Motor neuron (in vitro differentiated cells): ENCODE measurements at regions not wholly inside any gene's neighbourhood (a gene's known extent, or its start where the extent isn't known, plus 50 kb on each side); places are given as distances from the start of the nearest gene placed in this dataset.
A peak's percentile ranks its signal among the peaks of the same experiment; 100 is the strongest.

Experiments used
- ATAC-seq, 8 experiments: fragments of 200-7000 bp; cut with Tn5 transposase; replicated peaks in 6 of 8; 2 replicates each; pipeline ENCODE4 v1.8.0; 2021; ENCODE audit warnings: mild to moderate bottlenecking in 8 of 8, moderate library complexity in 8 of 8
- H3K27ac ChIP-seq, 2 donors: fragments of 250-450 bp; sonication (Bioruptor Pico); 2 replicates each; pipeline ENCODE4 v1.9.0; 2021; ENCODE audit warnings: antibody characterized with exemption in 2 of 2, mild to moderate bottlenecking in 2 of 2, moderate library complexity in 1 of 2
- H3K4me1 ChIP-seq, 2 donors: fragments of 250-450 bp; sonication (Bioruptor Pico); replicated peaks in 1 of 2; 2 replicates each; pipeline ENCODE4 v1.6.1; 2021; ENCODE audit warnings: antibody characterized with exemption in 2 of 2, mild to moderate bottlenecking in 2 of 2, moderate library complexity in 1 of 2
- H3K4me3 ChIP-seq, 5 donors: fragments of 250-450 bp; sonication (Bioruptor Pico); 2 replicates each; pipeline ENCODE4 v1.9.0; 2021; ENCODE audit warnings: antibody characterized with exemption in 5 of 5, mild to moderate bottlenecking in 5 of 5, moderate library complexity in 4 of 5
- WGBS, 10 experiments: fragments of 450-650 bp; shearing (Covaris generic); methylation state at CpG; one replicate each; pipeline ENCODE4 v1.0.0; 2022; 5-methylcytosine and 5-hydroxymethylcytosine counted together
- in situ Hi-C, 9 experiments: fragments of 400-800 bp; cut with MboI; loops; one replicate each; pipeline ENCODE4 v1.15.0; 2021; ENCODE audit warnings: low sequenced_read_pairs in 9 of 9, low pct_unique_long_range_greater_than_20kb in 2 of 9; ENCODE audit not compliant: unreplicated experiment in 9 of 9

DNA sequence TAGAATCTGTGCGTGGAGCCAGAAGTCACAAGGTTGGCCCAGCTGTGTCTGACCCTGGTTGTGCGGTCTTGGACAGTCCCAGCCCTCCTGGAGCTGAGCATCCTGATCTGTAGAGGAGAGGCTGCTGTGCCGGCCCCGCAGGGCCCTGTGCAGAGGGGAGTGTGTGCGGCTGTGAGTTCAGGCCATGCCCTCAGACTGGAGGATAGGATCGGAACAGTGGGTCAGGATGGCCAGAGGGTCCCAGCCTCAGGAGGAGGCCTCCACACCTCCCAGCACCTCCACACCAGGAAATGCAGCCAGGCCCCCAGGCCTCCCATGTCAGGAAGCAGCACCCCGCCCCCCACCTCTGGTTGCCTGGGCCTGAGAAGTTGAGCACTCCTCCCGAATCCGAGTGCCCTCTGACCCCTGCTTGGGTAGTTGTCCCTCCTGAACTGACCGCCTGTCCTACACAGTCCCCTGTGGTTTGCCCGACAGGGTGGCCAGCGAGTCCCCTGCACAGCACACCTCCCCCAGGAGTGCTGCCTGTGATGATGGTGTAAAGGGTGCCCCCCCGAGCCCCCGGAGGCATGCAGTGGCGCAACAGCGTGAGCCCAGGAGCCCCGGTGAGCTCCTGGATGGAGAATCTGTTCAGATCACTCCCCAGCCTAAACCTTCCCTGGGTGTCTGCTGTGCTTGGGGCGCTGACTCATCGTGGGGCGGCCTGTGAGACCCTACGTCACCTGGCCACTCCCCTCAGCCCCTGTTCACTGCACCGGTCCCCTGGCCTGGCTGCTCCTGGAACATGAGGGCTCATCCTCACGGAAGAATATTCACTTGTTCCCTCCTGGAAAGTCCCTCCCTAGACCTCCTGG, 285.2 kb downstream of the SEC14L1 start:
- Histone ChIP-seq H3K27ac (peak overlapping the region in 1 of 2 donors; percentile 80), H3K4me3 (no peak overlapping the region), H3K4me1 (peaks cover 33 to 62% of the 10 kb centered on the region in 2 donors)
- peak; percentile 9 to 70 (median 43) for ATAC-seq
- WGBS, 10 experiments, result 0 to 75% (median 35%) methylated on average over 1 to 6 of the region's 23 CpGs; no CpG with 5 or more reads in 5 of the 10 experiments
- in situ Hi-C loops, result no loop called here

- in situ Hi-C loops, result no loop called here
- WGBS, 10 experiments, result 16 to 100% (median 89%) methylated on average over 1 to 6 of the region's 11 CpGs; no CpG with 5 or more reads in 3 of the 10 experiments
- no peak for ATAC-seq
- Histone ChIP-seq H3K4me3 (no peak overlapping the region), H3K4me1 (peaks cover 28 to 54% of the 10 kb centered on the region in 2 donors), H3K27ac (peak overlapping the region in 1 of 2 donors; percentile 80)
These were observed 286.1 kb downstream of the SEC14L1 start for GRCh38 chr17:77426676-77427386.

GRCh38 chr17:77427391-77427991, 286.7 kb downstream of the SEC14L1 start:
- 0 to 86% (median 37%) methylated on average over 2 to 9 of the region's 14 CpGs; no CpG with 5 or more reads in 6 of the 10 experiments for WGBS, 10 experiments
- peaks cover 29 to 55% of the 10 kb centered on the region in 2 donors for H3K4me1 ChIP-seq
- peak overlapping the region in 1 of 2 donors; percentile 16 for H3K27ac ChIP-seq
- ATAC-seq, result peak in 7 of 8 experiments; percentile 5 to 28 (median 11)
- no peak overlapping the region for H3K4me3 ChIP-seq
- in situ Hi-C loops, result no loop called here

DNA sequence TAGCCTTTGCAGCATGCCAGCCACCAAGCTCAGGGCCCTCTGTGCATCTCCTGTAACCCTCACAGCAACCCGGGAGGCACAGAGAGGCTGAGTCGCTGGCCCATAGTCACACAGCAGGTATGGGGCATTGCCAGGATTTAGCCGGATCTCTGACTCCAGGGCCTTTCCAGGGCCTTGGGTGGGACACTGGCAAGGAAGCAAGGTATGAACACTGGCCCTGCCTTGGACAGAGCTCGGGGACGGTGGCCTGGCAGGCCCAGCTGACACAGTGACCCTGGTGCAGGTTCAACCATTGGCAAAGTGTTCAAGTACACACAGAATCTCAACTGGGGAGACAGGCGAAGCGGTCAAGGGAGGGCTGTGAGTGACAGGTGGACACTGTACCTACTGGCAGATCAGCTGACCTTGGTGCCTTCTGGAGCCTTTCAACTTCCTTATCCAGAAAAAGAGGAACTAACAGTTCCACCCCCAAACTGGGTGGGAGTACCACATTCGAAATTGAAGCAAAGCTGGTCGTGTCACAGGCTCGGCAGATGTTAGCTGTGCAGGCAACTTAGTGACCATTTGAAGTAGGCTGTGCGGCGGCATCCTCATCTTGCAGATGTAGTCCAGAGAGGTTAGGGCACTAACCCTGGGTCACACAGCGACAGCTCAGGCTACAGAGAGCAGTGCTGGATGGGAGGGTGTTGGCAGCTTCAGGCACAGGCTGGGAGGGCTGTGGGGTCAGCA, 287.4 kb downstream of the SEC14L1 start:
- WGBS, 10 experiments, result 30 to 91% (median 79%) methylated on average over 2 to 9 of the region's 13 CpGs; no CpG with 5 or more reads in 3 of the 10 experiments
- no peak for ATAC-seq
- no peak overlapping the region for H3K27ac ChIP-seq
- H3K4me1 ChIP-seq, result peaks cover 35 to 62% of the 10 kb centered on the region in 2 donors
- H3K4me3 ChIP-seq, result no peak overlapping the region
- in situ Hi-C loops, result no loop called here

DNA sequence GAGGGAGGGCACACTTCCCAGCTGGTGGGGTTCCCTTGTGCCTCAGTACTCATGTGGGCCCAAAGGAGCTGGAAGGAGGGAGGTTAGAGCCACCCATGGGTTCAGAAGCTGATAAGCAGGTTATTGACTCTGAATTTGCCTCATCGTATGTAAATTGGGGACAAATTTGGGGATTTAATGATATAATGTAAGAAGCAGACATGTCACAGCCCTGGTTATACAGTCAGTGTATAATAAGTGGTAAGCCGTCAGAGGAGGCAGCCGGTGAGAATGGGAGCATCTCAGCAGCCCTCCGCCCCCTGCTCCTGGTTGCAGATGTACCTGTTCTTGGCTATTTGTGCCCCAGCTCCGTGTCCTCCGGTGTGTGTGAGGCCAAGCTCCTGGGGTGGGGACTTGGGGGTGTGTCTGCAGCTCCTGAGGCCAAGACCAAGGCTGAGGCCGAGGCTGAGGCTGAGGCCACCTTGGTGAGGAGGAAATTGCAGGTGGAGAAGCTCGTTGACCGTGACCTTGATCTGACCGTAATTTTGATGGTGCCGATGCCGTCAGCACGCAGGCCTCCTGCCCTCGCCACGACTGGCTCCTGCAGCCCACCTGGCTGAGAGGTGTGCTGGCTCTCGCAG, 288.1 kb downstream of the SEC14L1 start:
- in situ Hi-C loops, result no loop called here
- Histone ChIP-seq H3K27ac (peak overlapping the region in 1 of 2 donors; percentile 15), H3K4me1 (peaks cover 35 to 62% of the 10 kb centered on the region in 2 donors), H3K4me3 (no peak overlapping the region)
- ATAC-seq, result no peak
- 60 to 92% (median 80%) methylated on average over 1 to 5 of the region's 16 CpGs; no CpG with 5 or more reads in 5 of the 10 experiments for WGBS, 10 experiments

DNA sequence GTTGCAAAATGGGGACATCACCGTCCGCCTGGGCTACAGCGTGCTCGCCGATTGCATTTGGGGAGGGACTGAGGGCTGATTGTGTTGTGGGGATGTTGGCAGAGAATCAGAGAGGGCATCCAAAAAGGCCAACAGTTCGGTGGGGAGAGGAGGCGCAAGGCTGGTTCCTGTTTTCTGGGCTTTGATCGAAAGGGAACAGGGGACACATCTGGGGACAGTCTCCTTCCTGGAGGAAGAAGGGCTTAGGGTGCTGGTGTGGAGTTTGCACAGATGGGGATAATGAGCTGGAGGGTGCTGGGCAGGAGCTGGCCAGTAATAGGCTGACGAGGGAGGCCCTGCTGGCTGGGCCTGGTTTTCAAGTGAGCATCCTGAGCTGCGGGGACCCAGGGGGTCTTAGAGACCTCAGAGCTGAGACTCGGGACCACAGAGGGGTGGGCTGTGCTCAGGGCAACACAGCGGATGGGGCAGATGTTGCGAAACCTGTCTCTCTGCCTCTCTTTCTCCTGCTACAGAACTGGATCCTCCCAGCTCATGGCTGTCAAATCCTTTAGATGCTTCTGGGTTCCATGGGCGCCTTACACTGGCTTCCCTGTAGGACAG, 288.7 kb downstream of the SEC14L1 start:
- in situ Hi-C loops, result no loop called here
- WGBS, 10 experiments, result 29 to 100% (median 71%) methylated on average over 1 to 7 of the region's 14 CpGs; no CpG with 5 or more reads in 6 of the 10 experiments

GRCh38 chr17:77429969-77430752, 289.4 kb downstream of the SEC14L1 start:
- H3K4me3 ChIP-seq, result no peak overlapping the region
- peak overlapping the region in 1 of 2 donors; percentile 65 for H3K27ac ChIP-seq
- peak; percentile 32 to 74 (median 64) for ATAC-seq
- H3K4me1 ChIP-seq, result peaks cover 39 to 63% of the 10 kb centered on the region in 2 donors
- in situ Hi-C loops, result no loop called here
- WGBS, 10 experiments, result 0 to 60% (median 31%) methylated on average over 1 to 8 of the region's 16 CpGs; no CpG with 5 or more reads in 6 of the 10 experiments

More for the DNA sequence above, 288.7 kb downstream of the SEC14L1 start:
- Histone ChIP-seq H3K4me3 (no peak overlapping the region), H3K4me1 (peaks cover 39 to 64% of the 10 kb centered on the region in 2 donors), H3K27ac (peak overlapping the region in 1 of 2 donors; percentile 65)
- no peak for ATAC-seq

DNA sequence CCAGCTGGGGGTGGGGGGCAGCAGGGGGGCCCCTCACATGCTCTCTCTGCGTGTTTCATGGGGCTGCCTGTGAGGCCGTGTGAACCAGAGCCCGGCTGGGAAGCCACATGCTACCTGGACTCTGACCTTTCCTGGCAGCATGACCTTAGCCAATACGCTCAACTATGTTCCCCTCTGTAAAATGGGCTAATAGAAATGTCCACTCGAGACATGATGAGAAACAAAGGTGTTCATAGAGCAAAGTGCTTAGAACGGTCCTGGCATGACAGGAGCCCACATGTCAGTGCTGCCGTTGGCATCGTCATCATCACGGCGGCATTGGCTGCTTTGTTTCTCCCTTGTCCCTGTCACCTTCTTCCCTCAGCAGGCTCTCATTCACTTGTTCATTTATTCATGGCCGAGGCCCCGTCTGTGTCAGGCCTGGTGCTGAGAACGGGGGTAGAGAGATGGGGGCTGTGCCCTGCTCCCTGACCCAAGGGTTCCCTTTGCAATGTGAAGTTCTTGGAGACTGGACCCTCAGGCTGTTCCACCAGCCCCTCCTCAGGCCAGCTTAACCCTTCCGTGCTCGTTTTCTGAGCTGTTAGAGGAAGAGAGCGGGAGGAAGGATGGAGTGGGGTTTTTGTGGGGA, 291.4 kb downstream of the SEC14L1 start:
- in situ Hi-C loops, result no loop called here
- 40 to 100% (median 67%) methylated on average over 1 to 6 of the region's 16 CpGs; no CpG with 5 or more reads in 5 of the 10 experiments for WGBS, 10 experiments
- peaks cover 41 to 67% of the 10 kb centered on the region in 2 donors for H3K4me1 ChIP-seq
- no peak overlapping the region for H3K4me3 ChIP-seq
- no peak for ATAC-seq
- H3K27ac ChIP-seq, result peak overlapping the region in 1 of 2 donors; percentile 73

GRCh38 chr17:77432742-77433141, 292.0 kb downstream of the SEC14L1 start:
- no peak for ATAC-seq
- H3K27ac ChIP-seq, result peak overlapping the region in 1 of 2 donors; percentile 73
- in situ Hi-C loops, result no loop called here
- H3K4me1 ChIP-seq, result peaks cover 45 to 67% of the 10 kb centered on the region in 2 donors
- whole genome bisulfite sequencing, 10 experiments, result 90% methylated on average over 2 of the region's 10 CpGs; no CpG with 5 or more reads in 9 of the 10 experiments
- no peak overlapping the region for H3K4me3 ChIP-seq

- ATAC-seq, result peak; percentile 12 to 76 (median 62)
- WGBS, 10 experiments, result 22% methylated on average over 3 of the region's 27 CpGs; no CpG with 5 or more reads in 9 of the 10 experiments
- Histone ChIP-seq H3K4me3 (peak overlapping the region in 2 of 5 donors; percentile 3 to 16), H3K4me1 (peaks cover 46 to 68% of the 10 kb centered on the region in 2 donors), H3K27ac (peak overlapping the region; percentile 8 to 73)
- in situ Hi-C loops, result no loop called here
These were observed 292.8 kb downstream of the SEC14L1 start for GRCh38 chr17:77433385-77434135.
